ENCODE measurements at regions not wholly inside any gene's neighbourhood (a gene's known extent, or its start where the extent isn't known, plus 50 kb on each side); places are given as distances from the start of the nearest gene placed in this dataset.
"Not testable (repeated sequence)": the region's sequence is repeated elsewhere in the genome, so short reads cannot be mapped to it uniquely, and the experiment has no call there.

DNA sequence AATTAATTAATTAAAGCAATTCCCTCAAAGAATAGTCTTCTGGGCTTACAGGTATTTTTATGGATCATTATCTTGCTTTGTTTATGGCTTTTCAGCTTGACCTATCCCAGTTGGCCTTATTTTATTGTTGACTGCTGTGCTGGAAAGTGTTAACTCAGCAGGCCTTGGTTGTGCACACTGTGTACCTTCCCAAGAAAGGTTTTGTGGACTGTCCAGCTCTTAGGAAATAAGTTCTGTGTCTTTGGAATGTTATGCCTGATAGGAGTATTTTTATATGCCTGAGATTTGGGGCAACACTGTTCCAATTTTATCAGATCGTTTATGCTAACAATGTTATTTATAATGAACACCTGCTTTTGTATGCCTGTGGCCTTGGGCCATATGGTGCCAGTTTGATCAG lies 671.9 kb upstream of the ZNF804A start:
- intact Hi-C loops (cut with DNase I, micrococcal nuclease) = no loop called here
- DNase-seq = no peak

DNA sequence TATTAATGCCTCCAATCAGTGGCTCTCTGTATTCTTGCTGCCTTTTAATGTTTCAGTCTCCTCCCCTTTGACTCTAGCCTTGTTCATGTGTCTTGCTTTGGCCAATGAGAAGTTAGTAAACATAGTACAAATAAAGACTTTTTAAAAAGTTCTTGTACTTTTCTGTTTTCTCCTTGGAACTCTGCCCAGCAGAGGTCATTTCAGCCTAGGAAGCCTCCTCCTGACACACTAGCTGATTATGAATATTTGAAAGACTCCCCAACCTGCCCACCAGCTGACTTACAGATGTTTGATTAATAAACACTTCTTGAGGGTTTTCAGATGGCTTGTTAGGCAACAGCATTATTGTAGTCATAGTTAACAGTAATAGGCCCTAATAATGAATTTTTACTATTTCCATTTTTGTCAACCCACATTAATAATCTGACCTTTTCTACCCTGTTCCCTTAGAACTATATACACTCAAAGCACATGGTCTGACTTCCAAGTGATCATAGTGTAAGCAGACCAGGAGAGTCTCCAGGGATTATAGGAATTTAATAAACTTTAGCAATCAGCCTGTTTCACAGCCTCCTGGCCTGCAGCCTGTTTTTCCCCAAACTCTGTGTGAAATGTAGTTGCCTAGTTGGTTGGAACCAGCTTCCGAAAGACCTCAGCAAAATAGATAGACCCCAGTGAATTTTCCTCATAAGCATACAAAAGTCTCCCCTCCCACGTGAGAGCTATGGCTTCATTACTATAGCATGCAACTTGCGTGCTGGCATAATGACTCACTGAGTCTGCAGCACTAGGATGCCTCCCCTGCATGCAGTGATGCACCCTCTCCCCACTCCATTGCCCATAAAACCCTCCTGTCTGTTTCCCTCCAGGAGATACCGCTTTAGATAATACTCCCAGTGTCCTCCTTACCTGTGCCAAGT lies 670.7 kb upstream of the ZNF804A start:
- intact Hi-C loops (cut with DNase I, micrococcal nuclease) = no loop called here
- DNase-seq (no peak), ATAC-seq (no peak)

More for the DNA sequence above, 671.9 kb upstream of the ZNF804A start:
- no peak for ATAC-seq

DNA sequence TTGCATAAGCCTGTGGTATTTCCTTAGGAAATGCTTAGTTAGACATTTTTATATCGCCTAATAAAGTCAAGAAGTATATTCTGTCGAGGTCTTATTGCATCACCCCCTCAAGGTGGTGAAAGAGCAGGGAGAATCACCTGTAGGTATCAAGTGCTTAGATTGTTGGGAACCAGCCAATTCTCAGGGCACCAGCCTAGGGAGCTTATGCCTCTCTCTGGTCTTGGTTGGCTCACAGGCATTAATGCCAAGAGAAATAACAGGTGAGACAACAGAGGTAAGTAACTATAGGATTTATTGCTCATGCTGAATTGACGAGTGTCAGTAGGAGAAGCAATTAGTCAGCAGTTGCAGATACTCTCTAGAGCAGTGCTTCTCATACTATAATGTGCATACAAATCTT lies 663.3 kb upstream of the ZNF804A start:
- DNase-seq (no peak), ATAC-seq (no peak)
- intact Hi-C loops (cut with DNase I, micrococcal nuclease) = no loop called here

DNA sequence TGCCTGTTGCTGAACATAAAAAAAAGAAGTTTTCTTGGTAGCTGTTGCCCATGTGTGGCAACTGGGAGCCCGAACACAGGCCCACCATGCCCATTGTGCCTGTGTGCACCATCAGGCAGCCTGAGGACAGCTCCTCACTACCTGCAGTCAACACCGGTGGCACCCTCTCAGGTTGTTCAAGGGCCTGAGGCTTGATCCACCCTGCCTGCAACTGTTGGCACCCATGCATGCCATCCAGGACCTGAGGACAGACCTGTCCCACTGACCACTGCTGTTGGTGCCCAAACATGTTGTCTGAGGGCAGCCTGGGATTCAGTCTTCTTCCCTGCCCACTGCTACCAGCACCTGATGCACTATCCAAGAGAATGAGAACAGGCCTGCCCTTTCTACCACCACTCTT lies 661.1 kb upstream of the ZNF804A start:
- intact Hi-C loops (cut with DNase I, micrococcal nuclease) = no loop called here
- ATAC-seq = no peak
- no peak for DNase-seq

DNA sequence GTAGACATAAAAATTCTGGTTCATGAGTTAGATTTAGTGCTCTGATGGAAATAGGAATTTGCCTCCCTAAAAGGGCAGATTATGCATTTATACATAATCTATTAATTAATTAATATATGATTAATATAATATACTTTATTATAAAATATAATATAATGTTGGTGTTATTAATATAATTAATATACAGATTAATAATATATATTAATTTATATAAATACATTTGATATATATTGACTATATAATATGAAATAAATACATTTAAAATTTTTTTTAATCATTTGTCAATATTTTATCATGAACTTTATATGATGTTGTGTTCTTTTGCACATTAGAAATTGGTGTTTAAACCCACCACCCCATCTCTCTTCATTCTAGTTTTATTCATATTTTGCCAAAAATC lies 652.1 kb upstream of the ZNF804A start:
- intact Hi-C loops (cut with DNase I, micrococcal nuclease) = no loop called here
- ATAC-seq (no peak), DNase-seq (no peak)

DNA sequence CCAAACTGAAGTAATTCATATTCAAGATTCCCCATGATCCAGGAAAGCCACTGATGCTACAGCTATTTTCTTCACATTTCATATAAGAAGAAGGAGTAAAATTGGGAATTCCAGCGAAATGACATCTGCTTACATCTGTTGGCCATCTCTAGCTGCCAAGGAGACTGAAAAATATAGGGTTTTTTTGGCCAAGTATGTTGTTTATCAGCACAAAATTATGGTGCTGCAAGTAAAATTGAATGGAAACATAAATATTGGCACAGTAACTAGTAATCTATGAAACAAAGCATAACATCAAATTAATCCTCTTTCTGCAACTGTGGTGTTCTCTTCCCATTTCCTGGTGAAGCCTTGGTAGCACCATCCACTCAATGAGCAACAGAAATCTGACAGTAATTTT lies 649.5 kb upstream of the ZNF804A start:
- DNase-seq (no peak), ATAC-seq (no peak)
- intact Hi-C loops (cut with DNase I, micrococcal nuclease) = no loop called here

DNA sequence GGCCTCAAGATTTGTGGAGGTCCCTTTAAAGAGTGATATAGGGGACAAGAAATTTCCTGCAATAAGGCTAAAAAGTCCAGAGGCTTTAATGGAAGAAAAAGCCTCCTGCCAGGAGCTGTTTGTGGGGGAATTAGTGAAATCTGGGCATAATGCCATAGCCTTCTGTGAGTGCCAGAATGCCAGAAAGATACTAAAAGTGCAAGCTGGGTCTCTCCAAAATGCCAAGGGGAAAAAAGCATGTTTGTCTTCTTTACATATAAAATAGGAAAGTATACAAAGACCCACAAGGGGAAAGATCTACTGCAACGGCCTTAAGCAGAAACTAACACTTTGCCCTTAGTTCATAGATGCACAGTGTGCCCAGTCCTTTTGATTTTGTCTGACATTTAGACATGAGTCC lies 647.7 kb upstream of the ZNF804A start:
- no peak for ATAC-seq
- DNase-seq = no peak
- intact Hi-C loops (cut with DNase I, micrococcal nuclease) = no loop called here

DNA sequence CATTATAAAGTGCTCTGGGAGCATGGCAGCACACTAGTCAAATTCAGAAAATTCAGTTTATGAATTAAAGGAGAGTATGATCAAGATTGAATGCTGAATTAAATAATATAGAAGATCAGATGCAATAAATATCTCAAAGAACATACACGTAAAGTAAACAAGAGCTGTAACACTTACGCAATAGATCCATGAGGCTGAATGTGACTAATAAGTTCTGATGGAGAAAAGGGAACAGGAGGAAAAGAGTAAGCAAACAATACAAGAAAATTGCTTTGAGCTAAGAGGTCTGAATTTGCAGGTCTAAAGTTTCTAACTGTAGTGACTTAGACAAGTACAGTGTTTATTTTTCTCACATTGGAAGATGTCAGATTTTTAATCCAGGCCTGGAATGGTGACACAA lies 646.7 kb upstream of the ZNF804A start:
- intact Hi-C loops (cut with DNase I, micrococcal nuclease) = no loop called here
- DNase-seq = no peak
- no peak for ATAC-seq

DNA sequence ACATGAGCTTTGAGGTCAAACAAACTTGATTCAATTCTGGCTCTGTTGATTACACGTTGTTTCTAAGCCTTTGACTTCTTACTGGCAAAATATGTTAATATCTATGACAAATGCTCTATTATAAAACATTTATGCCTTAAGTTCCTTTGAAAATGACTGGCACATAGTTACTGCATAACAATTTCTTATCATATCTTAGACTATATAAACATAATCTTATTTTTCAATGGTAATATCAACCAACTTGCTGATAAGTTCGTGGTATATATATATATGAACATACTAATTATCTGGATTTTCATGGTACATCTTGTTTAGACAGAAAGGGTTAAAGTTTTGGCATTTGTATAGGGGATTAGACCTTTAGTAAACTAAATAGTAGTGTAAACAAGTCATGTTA lies 645.6 kb upstream of the ZNF804A start:
- no peak for ATAC-seq
- intact Hi-C loops (cut with DNase I, micrococcal nuclease) = no loop called here
- no peak for DNase-seq

DNA sequence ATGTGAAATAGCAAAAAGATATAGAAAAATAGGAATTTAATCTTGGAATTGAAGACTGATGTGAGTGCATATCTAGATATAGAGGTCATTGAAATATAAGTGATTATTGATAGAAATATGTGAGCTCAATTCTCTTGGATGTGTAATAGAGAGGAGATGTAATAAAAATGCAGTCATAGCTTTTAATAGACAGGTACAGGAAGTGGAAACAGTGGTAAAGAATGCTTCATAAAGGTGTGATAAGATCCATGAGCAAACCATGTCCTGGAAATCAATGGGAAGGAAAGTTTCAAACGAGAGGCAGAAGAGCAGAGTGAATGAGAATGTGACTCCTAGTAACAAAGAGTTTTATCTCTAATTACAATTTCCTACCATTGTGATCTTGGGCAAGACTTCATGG lies 634.7 kb upstream of the ZNF804A start:
- intact Hi-C loops (cut with DNase I, micrococcal nuclease) = no loop called here
- DNase-seq = no peak
- peak; percentile 82 for ATAC-seq

DNA sequence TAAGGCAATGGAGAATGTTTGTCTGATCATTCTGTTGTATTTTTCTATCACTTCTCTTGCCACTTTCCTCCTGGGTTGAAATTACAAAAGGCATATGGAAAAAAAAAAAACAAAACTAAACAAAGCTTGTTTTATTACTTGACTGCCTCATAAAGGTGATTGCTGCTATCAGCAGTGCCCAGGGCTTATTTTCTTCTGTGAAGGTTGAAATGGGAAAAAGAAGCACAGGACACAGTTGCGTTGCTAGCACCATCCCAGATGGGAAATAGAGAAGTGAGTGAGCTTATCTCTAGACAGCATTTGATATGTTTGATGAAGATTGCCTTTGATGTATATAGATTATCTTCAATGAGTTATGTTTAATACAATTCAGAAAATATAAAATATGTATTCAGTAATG lies 633.8 kb upstream of the ZNF804A start:
- DNase-seq = no peak
- ATAC-seq = peak; percentile 98
- intact Hi-C loops (cut with DNase I, micrococcal nuclease) = no loop called here

DNA sequence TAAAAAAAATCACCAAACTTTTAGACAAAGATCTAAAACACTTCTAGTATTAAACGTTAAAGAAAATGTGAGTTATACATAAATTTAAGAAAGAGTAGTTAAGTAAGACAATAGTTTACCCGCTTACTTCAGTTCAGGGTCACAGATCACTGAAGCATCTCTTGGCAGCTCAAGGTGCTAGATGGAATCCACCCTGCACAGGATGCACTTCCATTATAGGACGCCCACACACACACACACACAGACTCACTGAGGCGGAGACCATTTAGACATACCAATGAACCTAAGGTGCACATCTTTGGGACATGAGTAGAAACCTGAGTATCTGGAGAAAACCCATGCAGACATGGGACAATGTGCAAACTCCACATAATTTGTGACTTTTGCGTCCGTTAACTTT lies 630.6 kb upstream of the ZNF804A start:
- intact Hi-C loops (cut with DNase I, micrococcal nuclease) = no loop called here
- ATAC-seq (no peak), DNase-seq (no peak)

DNA sequence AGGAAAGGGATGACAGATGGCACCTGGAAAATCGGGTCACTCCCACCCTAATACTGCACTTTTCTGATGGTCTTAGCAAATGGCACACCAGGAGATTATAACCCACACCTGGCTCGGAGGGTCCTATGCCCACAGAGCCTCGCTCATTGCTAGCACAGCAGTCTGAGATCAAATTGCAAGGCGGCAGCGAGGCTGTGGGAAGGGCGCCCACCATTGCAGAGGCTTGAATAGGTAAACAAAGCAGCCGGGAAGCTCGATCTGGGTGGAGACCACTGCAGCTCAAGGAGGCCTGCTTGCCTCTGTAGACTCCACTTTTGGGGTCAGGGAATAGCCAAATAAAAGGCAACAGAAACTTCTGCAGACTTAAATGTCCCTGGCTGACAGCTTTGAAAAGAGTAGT lies 622.7 kb upstream of the ZNF804A start:
- ATAC-seq; DNase-seq; intact Hi-C loops (cut with DNase I, micrococcal nuclease): not testable (repeated sequence)

DNA sequence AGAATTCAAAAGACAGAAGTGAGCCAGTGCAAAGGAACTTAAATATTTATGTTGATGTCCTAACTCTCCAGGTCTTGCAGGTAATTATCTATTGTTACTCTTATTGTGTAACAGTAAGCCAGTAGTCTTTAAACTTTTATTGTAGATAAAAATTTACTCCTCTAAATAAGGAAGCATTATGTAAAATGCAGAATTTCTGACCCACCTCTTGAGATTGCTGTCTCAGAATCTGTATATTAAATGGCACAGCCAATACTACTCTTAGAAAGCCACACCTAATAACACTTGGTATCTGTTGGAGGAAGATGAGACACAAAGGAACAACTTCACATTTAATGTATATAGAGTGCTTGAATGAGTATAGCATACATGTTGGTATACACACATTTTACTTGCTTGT lies 613.5 kb upstream of the ZNF804A start:
- intact Hi-C loops (cut with DNase I, micrococcal nuclease) = no loop called here
- ATAC-seq = peak; percentile 85

DNA sequence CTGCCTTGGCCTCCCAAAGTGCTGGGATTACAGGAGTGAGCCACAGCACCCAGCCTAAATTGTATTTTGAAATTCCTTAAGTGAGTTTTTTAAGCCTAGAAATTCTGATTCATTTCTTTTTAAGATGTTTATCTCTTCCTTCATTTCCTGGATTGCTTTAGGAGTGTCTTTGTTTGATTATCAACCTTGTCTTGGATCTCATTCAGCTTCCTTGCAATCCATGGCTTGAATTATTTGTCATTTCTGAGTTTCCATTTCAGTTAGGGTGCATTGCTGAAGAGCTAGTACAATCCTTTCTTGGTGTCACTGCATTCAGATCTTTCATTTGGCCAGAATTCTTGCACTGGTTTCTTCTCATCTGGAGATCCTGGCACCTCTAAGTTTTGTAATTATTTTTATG lies 606.4 kb upstream of the ZNF804A start:
- intact Hi-C loops (cut with DNase I, micrococcal nuclease) = no loop called here
- DNase-seq = no peak
- ATAC-seq = peak; percentile 88

More for the DNA sequence above, 613.5 kb upstream of the ZNF804A start:
- no peak for DNase-seq

DNA sequence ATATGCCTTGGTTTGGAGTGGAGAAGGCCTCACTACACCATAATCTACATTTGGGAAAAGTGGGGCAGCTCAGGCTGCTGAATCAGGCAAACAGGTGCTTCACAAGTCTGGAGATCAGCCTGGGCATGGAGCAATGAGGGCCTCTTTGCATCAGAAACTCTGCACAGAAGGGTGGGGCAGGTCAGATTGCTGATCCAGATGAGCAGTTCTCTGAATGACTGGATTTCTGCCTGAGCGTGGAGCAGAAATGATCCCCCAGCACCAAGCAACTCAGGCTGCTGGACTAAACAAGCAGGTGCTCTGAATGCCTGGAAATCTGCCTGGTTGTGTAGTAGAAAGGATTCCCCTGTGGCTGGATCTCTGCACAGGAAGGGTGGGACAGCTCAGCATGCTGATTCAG lies 605.3 kb upstream of the ZNF804A start:
- intact Hi-C loops (cut with DNase I, micrococcal nuclease) = no loop called here
- peak; percentile 76 for ATAC-seq
- peak; percentile 11 to 33 for DNase-seq

DNA sequence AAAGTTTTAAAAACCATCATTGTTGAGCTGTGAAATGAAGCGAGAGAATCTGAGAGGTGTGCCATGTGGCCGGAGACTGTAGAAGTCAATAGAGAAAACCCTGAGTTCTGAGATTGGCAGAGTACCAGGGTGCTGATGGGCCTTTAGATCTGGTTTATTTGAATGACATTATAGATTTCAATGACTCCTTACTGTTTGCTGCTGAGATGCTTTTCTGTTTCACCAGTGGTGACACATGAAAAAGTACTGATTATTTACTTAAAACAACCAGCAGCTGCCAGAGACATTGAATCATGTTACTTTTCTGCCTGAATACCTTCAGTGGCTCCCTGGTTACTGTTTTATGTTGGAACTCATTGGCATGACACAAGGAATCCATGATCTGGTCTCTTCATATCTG lies 602.7 kb upstream of the ZNF804A start:
- no peak for ATAC-seq
- intact Hi-C loops (cut with DNase I, micrococcal nuclease) = no loop called here
- no peak for DNase-seq

DNA sequence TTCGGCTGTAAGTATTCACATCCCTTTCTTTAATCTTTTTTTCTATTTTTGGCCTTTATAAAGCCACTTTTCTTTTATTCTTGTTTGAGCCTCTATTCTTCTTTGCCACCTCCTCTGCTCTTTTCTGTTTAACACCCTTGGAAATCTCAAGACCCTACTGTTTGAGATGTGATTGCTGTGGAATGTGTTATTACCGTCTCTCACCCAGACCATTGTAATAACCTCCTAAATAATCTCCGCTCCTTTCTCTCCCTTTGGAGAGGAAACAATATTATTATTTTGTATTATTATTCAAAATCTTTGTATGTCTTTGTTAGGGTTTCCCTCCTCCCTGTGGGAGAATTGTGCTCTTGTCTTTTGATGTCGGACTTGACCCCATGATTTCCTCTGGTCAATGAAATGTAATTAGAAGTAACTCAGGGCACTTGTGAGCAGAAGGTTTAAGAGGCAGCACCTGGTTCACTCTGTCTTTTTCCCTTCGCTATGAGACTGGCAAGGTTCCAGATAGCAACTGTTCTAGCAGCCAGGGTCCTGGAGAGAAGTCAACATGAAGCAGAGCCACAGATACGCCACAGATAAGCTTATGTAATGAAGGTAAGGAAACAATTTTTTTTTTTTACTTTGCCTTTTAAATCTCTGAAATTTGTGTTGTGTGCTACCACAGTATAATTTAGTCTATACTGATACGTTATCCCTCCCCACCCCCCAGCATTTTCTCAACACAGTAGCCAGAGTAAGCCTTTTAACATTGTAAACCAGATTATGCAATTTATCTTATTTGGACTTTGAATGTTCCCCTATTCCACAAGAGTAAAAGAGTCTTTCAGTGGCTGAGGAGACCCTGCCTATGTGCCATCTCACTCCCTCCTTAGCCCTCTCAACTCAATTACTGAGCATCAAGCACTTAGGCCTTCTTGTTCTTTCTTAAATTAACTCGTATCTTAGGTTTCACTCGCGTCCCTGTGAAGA lies 601.2 kb upstream of the ZNF804A start:
- DNase-seq (no peak), ATAC-seq (peak; percentile 57)
- intact Hi-C loops (cut with DNase I, micrococcal nuclease) = no loop called here

DNA sequence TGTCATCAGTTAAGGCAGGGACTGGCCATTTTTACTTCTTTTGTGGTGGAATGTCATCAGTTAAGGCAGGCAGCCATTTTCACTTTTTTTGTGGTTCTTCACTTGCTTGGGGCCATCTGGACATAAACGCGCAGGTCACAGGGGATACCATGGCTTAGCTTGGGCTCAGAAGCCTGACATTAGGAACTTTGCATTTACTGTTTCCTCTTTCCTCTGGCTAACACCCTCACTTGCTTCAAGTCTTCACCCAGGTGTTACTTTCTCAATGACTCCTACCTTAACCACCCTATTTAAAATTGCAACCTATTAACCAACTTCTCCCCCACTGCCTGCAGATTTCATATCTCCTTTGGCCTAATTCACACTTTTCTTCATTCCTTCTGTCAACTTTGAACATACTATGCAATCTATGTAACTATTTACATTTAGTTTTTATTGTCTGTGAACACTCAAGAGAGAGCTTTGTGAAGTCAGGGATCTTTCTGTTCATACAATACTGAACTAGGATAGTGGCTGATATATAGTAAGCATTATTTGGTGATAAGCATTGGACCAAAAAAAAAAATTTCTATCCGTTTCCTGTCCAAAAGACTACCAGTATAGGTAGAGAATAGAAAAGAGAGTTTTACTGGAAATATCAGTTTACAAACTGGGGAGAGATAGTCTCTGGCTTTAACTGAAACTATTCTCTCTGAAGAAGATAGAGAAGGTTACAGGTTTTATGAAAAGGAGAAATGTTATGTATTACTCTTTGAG lies 600.1 kb upstream of the ZNF804A start:
- ATAC-seq = peak; percentile 93
- no peak for DNase-seq
- intact Hi-C loops (cut with DNase I, micrococcal nuclease) = no loop called here

All from left colon (tissue), 2 donors.